ENCODE measurements at regions not wholly inside any gene's neighbourhood (a gene's known extent, or its start where the extent isn't known, plus 50 kb on each side); places are given as distances from the start of the nearest gene placed in this dataset.
A peak's percentile ranks its signal among the peaks of the same experiment; 100 is the strongest.

- DNase-seq: no peak
Observed at GRCh38 chr4:115418635-115419396, 305.4 kb upstream of the NDST4 start.

DNA sequence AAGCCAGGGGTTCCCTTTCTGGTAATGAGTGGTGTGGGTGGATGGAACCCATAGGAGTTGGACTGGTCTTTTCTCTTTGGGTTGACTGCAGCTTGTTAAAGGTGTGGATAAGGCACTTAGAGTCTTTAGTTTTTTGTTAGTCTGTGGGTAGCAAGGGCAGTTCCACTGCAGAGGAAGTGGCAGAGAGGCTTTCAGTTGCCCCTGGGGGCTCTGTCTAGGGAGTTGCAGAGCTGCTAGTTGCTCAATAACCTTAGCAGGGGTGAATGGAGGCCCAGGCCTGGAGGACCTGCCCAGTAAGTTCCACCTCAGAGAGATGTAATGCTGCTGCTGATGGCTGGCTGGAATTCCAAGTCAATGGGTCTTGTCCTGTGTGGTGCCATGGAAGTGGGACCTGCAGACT lies 282.6 kb upstream of the NDST4 start:
- DNase-seq: no peak

DNA sequence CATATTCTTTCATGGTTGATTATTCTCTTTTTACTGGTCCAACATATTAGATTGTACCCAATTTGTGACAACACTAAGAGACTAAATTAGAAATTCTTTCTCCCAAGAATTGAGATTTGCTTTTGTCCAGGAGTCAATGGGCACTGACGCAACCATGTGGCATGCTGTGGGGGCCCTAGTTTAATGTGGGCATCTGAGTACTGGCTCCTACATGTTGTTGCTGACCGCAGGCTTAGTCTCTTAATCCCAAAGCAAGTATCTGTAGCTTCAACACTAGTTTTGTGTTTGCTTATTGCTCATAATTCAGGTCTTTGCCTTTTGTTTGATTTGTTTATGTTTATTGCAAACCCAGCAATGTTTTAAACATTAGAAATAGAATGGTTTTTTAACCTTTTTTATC lies 263.4 kb upstream of the NDST4 start:
- DNase-seq: no peak

- DNase-seq: no peak
Observed at GRCh38 chr4:115374621-115375020, 261.2 kb upstream of the NDST4 start.

- no peak for DNase-seq
Observed at GRCh38 chr4:115370490-115370889, 257.1 kb upstream of the NDST4 start.

GRCh38 chr4:115370012-115370411 lies 256.6 kb upstream of the NDST4 start:
- no peak for DNase-seq

DNA sequence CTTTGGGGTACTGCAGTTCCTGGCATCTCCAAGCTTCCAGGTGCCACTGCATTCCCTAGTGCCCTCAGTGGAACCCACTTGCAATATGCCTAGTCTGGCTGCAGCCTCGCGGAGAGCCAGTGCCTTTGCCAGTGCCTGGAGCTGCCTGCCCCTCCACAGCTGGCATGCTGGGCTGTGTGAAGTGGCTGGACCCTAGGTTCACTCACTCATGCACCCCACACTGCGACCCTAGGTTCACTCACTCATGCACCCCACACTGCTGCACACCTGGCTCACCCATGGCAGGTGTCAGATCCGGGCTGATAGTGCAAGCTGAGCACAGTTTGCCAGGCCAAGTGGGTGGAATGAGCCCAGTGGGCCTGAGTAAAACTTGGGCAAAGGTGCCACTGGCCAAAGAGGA lies 253.0 kb upstream of the NDST4 start:
- DNase-seq: no peak

DNA sequence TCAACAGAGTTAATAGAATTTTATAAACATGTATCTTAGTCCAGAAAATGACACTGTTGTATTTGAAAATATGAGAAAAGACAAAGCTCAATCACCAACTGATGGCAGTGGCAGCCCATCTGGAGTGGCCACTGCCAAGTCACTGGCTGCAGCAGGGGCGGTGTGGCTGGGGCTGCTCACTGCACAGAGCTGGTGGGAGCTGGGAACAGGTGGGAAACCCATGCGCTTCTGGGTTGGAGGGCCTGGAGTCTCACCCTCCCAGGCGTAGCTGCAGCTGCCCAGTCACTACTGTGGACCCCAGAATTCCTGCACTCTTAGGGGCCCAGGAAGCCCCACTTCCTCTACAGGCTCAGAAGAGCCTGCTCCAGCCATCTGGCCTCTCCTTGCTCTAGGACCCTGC lies 251.8 kb upstream of the NDST4 start:
- DNase-seq: peak; percentile 37

DNA sequence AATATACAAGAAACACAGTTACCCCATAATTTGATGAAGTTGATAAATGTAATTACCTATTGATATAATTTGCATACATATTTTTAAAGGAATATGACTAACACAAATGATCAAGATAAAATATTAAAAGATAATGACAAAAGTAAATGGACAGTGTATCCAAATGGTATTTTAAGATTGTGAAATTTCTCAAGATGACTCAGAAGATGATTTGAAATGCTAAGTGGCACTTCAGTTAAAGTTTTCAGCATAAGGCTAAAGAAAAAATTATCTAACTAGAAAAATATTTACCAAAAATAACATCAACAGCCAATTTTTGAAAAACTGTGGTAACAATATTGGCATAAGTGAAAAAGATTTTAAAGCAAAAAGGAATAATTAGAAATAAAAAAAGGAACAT lies 248.4 kb upstream of the NDST4 start:
- no peak for DNase-seq

DNA sequence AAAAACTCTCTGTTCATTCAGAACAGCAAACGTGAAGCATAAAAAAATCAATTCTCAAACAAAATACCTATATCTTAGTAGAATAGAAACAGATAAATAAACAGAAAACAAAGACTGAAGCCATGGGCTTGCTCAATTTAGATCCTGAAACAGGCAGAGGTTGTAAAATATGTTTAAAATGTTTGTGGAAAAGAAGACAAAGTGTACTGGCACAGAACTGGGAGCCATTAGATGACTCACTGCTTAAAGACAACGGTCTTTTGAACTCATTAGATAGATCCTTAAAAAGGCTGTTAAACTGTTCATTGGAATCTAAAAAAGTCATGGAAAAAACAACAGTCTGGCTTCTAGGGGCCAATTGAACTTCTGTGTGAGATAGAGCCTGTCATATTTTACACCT lies 247.0 kb upstream of the NDST4 start:
- DNase-seq: no peak

- no peak for DNase-seq
Observed at GRCh38 chr4:115357776-115358175, 244.4 kb upstream of the NDST4 start.

- no peak for DNase-seq
Observed at GRCh38 chr4:115356176-115356575, 242.8 kb upstream of the NDST4 start.

DNA sequence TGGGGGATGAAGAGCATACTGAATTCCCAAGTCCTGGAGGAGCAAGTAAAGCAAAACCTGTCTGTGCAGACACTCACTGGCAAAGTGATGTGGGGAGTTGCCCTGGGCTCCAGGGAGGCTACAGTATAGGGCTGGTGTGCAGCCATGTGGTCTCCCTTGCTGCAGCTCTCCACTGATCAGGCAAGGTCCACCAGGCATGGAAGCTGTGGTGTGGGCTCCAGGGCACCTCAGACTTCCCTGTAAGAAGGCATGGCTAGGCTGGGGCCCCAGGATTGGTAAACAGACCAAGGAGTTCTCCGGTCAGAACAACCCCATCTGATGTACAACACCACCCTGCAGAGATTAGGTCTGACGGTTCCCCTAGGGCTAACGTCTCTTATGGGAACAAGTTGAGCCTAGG lies 241.9 kb upstream of the NDST4 start:
- no peak for DNase-seq

DNA sequence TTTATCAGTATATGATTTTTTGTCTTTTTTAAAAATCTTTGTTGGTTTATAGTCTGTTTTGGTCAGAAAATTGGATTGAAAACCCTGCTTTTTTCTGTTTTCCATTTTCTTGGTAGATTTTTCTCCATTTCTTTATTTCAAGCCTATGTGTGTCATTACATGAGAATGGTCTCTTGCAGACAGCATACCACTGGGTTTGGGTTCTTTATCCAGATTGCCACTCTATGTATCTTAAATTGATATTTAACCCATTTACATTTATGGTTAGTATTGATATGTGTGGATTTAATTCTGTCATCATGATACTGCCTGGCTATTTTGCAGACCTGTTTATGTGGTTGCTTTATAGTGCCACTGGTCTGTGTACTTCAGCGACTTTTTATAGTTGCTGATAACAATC lies 239.9 kb upstream of the NDST4 start:
- DNase-seq: no peak

DNA sequence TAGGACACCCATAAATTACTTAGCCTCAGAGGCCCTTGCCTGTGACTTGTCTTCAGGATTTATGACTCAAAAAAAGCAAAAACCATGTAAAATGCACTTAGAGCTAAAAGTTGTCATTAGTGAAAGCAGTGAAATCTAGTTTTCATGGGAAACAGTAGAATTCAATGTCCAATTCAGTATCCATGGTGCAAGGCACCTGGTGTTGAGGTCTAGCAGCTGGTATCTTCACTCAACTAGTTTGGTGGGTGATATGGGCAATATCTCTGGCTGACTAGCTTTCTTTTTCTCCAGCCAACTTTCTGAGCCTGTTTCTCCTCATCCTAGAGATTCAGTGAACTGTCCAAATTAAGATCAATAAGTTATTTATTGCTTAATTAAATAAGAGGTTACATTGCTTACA lies 229.8 kb upstream of the NDST4 start:
- DNase-seq: no peak

- DNase-seq: no peak
Observed at GRCh38 chr4:115334736-115335411, 221.5 kb upstream of the NDST4 start.

DNA sequence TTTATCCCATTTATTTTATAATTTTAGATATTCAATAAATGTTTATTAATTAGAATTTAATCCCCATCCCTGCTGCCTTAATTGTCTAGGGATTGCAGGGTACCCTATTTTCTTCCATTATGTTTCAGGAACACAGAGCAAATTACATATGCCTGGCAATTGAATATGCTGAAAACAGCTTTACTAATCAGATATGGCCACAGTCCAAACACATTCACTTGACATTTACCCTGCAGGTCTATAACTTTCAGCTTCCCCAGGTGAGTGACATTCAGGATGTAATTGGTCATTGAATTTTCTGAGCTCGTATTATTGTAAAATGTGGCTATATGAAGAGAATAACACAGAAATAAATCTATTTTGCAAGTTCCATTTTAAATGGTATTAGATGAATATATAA lies 218.7 kb upstream of the NDST4 start:
- no peak for DNase-seq

DNA sequence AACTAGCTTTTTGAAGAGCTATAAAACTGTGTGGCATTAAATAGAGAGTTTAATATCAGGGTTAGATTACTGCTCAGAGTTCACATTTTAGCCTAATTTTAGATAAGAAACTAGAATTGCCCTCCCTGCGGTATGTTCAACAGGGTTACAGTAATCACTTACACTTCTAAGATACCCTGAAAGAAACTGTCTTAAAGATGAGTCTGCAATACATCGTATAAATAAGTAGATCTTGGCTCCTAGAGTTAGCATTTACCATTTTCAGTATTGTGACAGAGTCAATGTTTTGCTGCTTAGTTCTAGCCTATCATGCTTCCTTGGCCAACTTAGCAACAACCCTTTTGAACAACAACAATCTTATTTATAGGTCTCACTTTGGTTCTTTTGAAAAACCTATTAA lies 217.8 kb upstream of the NDST4 start:
- DNase-seq: no peak

DNA sequence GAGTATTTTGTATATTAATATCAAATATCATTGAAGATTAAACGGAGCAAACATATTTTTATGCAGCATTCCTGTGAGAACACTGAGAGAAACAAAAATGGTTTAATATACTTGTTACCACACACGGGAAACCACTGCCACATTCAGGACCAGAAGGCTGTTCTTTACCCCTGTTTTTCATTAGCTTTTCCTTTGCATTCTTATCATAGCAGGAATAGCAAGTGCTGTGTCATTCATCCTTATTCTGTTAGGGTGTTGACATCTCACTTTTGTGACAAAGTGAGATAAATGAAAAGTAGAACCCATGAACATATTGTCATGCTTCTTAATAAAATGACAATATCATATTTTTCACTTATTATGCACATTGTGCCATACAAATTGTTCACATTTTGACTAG lies 212.4 kb upstream of the NDST4 start:
- DNase-seq: no peak

- DNase-seq: no peak
Observed at GRCh38 chr4:115323106-115323707, 209.8 kb upstream of the NDST4 start.

DNA sequence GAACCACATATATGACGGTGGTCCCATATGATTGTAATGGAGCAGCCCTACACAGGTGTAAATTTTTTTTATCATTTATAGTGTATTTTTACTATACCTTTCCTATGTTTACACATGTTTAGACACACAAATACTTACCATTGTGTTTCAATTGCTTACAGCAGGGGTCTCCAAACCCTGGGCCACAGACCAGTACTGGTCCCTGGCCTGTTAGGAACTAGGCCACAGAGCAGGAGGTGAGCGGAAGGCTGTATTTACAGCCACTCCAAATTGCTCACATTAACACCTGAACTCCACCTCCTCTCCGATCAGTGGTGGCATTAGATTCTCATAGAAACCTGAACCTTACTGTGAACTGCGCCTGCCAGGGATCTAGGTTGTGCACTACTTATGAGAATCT lies 201.8 kb upstream of the NDST4 start:
- DNase-seq: peak; percentile 54

GRCh38 chr4:115310641-115311040 lies 197.2 kb upstream of the NDST4 start:
- no peak for DNase-seq

- DNase-seq: no peak
Observed at GRCh38 chr4:115294717-115295116, 181.3 kb upstream of the NDST4 start.

- no peak for DNase-seq
Observed at GRCh38 chr4:115293093-115293462, 179.7 kb upstream of the NDST4 start.

Data from islet precursor cell (in vitro differentiated cells).